Endodermal cell (in vitro differentiated cells): ENCODE measurements at regions not wholly inside any gene's neighbourhood (a gene's known extent, or its start where the extent isn't known, plus 50 kb on each side); places are given as distances from the start of the nearest gene placed in this dataset.

Experiments used
- DNase-seq: peaks from one replicate; pipeline ENCODE4 v3.0.0-alpha.2; 2017
- H3K27ac ChIP-seq: 2 replicates; pipeline ENCODE4 v1.5.1; 2013; ENCODE audit warnings: mild to moderate bottlenecking, low read depth, low read length, moderate library complexity
- H3K27me3 ChIP-seq: 2 replicates; pipeline ENCODE4 v1.6.1; 2013; ENCODE audit warnings: mild to moderate bottlenecking, low read length, moderate library complexity; ENCODE audit not compliant: insufficient read depth, control insufficient read depth, poor library complexity, severe bottlenecking
- H3K36me3 ChIP-seq: 2 replicates; pipeline ENCODE4 v1.7.0; 2013; ENCODE audit warnings: mild to moderate bottlenecking, low read length, moderate library complexity; ENCODE audit not compliant: control insufficient read depth, insufficient read depth
- H3K4me1 ChIP-seq: one replicate; pipeline ENCODE4 v1.7.0; 2013; ENCODE audit warnings: low read length; ENCODE audit not compliant: control insufficient read depth, insufficient read depth
- H3K4me3 ChIP-seq: 2 replicates; pipeline ENCODE4 v1.5.1; 2013; ENCODE audit warnings: mild to moderate bottlenecking, low read length, moderate library complexity
- H3K9ac ChIP-seq: 2 replicates; pipeline ENCODE4 v1.6.1; 2013; ENCODE audit warnings: mild to moderate bottlenecking, low read length, moderate library complexity; ENCODE audit not compliant: poor library complexity, severe bottlenecking; ENCODE audit errors: extremely low read depth
- H3K9me3 ChIP-seq: 2 replicates; pipeline ENCODE4 v1.6.1; 2013; ENCODE audit warnings: mild to moderate bottlenecking, low read length, moderate library complexity; ENCODE audit not compliant: control insufficient read depth
- H3K27ac Mint-ChIP-seq: 2 replicates; pipeline ENCODE4 v1.8.0; 2020; ENCODE audit warnings: mixed read lengths
- H3K27me3 Mint-ChIP-seq: 2 replicates; pipeline ENCODE4 v1.8.0; 2021; ENCODE audit warnings: mild to moderate bottlenecking, mixed read lengths; ENCODE audit not compliant: insufficient read depth
- H3K36me3 Mint-ChIP-seq: 2 replicates; pipeline ENCODE4 v1.8.0; 2020; ENCODE audit warnings: low read depth, mixed read lengths
- H3K4me1 Mint-ChIP-seq: 2 replicates; pipeline ENCODE4 v1.8.0; 2020; ENCODE audit warnings: mixed read lengths
- H3K4me3 Mint-ChIP-seq: 2 replicates; pipeline ENCODE4 v1.8.0; 2020; ENCODE audit warnings: mild to moderate bottlenecking, moderate library complexity, mixed read lengths
- H3K9me3 Mint-ChIP-seq: 2 replicates; pipeline ENCODE4 v1.8.0; 2020; ENCODE audit warnings: mild to moderate bottlenecking, mixed read lengths
- WGBS, 2 experiments: methylation state at CpG; one replicate each; pipeline versions ENCODE4 v1.1.5 to v1.1.7; 2013; ENCODE audit warnings: missing lambda C conversion rate in 2 of 2, mixed read lengths in 1 of 2; ENCODE audit not compliant: insufficient coverage in 1 of 2, insufficient read length in 1 of 2; 5-methylcytosine and 5-hydroxymethylcytosine counted together
- TF ChIP-seq, protein P1 (sequence below): fragments of 200-600 bp; sonication (generic); conservative IDR thresholded peaks from 2 replicates; pipeline ENCODE4 v1.5.0; 2021; ENCODE audit warnings: antibody characterized with exemption, mild to moderate bottlenecking

DNA sequence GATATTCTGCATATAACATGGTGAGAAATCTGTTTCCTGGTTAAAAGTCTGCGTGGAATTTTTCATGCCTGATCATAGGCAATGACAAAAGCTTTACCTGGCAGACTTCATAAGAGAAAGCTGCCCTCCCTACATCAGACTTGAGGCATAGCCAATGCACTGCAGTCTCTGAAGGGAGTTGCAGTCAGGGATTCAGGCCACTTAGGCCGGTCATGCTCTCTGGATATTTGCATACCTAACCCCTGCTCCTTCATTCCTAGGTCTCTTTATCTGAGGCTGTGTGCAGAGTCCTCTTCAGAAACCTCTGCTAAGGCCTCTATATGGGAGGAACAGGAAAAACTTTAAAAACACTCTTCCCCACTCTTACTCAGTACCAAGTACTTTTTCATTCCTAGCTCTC lies 287.4 kb downstream of the PCDH17 start:
- 77 to 100% methylated on average over 1 to 2 of the region's 2 CpGs for WGBS, 2 experiments
- TF ChIP-seq, protein P1, sequence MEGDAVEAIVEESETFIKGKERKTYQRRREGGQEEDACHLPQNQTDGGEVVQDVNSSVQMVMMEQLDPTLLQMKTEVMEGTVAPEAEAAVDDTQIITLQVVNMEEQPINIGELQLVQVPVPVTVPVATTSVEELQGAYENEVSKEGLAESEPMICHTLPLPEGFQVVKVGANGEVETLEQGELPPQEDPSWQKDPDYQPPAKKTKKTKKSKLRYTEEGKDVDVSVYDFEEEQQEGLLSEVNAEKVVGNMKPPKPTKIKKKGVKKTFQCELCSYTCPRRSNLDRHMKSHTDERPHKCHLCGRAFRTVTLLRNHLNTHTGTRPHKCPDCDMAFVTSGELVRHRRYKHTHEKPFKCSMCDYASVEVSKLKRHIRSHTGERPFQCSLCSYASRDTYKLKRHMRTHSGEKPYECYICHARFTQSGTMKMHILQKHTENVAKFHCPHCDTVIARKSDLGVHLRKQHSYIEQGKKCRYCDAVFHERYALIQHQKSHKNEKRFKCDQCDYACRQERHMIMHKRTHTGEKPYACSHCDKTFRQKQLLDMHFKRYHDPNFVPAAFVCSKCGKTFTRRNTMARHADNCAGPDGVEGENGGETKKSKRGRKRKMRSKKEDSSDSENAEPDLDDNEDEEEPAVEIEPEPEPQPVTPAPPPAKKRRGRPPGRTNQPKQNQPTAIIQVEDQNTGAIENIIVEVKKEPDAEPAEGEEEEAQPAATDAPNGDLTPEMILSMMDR, result no peak
- H3K4me1 ChIP-seq, result no peaks in the 10 kb centered on the region
- H3K27ac ChIP-seq, result no peak overlapping the region
- no peaks in the 10 kb centered on the region for H3K9me3 ChIP-seq
- H3K27me3 ChIP-seq, result no peaks in the 10 kb centered on the region
- H3K9ac ChIP-seq, result no peak overlapping the region
- Mint-ChIP-seq H3K4me3 (no peak overlapping the region), H3K9me3 (no peaks in the 10 kb centered on the region), H3K27me3 (no peaks in the 10 kb centered on the region), H3K36me3 (no peaks in the 10 kb centered on the region), H3K27ac (no peak overlapping the region), H3K4me1 (peaks cover 5% of the 10 kb centered on the region)
- H3K36me3 ChIP-seq, result no peaks in the 10 kb centered on the region
- H3K4me3 ChIP-seq, result no peak overlapping the region
- peak; percentile 53 for DNase-seq

DNA sequence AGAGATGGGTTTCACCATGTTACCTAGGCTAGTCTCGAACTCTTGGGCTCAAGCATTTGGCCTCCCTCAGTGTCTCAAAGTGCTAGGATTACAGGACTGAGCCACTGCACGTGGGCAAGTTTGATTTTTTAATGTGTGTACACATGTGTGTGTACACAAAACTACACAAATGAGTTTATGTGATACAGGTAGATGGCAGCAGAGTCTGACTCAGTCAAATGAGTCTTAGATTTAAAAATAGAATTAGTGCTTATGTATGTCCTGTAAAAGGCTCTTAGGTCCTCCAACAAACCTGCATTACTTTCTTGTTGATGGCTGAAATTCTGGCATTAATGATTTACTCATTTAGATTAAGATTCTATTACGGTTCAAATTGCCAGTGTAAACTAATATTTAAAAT lies 293.7 kb downstream of the PCDH17 start:
- no peaks in the 10 kb centered on the region for H3K27me3 Mint-ChIP-seq
- no peaks in the 10 kb centered on the region for H3K4me1 Mint-ChIP-seq
- no peak for DNase-seq
- TF ChIP-seq, protein P1, result no peak
- no peak overlapping the region for H3K27ac Mint-ChIP-seq
- no peak overlapping the region for H3K4me3 Mint-ChIP-seq
- no peaks in the 10 kb centered on the region for H3K36me3 Mint-ChIP-seq
- H3K27ac ChIP-seq, result no peak overlapping the region
- no peaks in the 10 kb centered on the region for H3K4me1 ChIP-seq
- no peaks in the 10 kb centered on the region for H3K27me3 ChIP-seq
- H3K36me3 ChIP-seq, result no peaks in the 10 kb centered on the region
- WGBS, 2 experiments, result 89 to 91% methylated on average over 1 to 3 of the region's 3 CpGs
- no peaks in the 10 kb centered on the region for H3K9me3 Mint-ChIP-seq
- no peaks in the 10 kb centered on the region for H3K9me3 ChIP-seq
- no peak overlapping the region for H3K4me3 ChIP-seq
- no peak overlapping the region for H3K9ac ChIP-seq

DNA sequence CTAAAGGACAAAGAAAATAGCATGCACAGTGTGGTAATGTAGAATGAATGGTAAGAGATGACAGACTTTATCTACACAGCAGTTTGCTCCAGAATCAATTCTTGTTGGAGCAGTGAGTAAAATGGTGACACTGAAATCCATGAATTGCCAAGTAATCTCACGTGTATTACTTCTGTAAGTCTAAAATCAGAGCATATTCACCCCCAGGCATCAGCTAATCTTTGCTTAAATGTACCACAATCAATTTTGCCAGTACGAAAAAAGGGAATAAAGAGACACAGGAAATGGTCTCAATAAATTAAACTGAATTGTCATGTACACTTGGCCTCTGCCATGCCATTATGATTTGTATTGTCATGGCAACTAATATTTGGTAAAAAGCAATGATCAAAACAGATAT lies 294.2 kb downstream of the PCDH17 start:
- no peaks in the 10 kb centered on the region for H3K27me3 Mint-ChIP-seq
- no peak overlapping the region for H3K9ac ChIP-seq
- no peak overlapping the region for H3K4me3 Mint-ChIP-seq
- no peak overlapping the region for H3K27ac Mint-ChIP-seq
- no peak for DNase-seq
- H3K4me1 Mint-ChIP-seq, result no peaks in the 10 kb centered on the region
- no peaks in the 10 kb centered on the region for H3K27me3 ChIP-seq
- TF ChIP-seq, protein P1, result no peak
- H3K9me3 Mint-ChIP-seq, result no peaks in the 10 kb centered on the region
- H3K4me1 ChIP-seq, result no peaks in the 10 kb centered on the region
- H3K36me3 Mint-ChIP-seq, result no peaks in the 10 kb centered on the region
- no peaks in the 10 kb centered on the region for H3K36me3 ChIP-seq
- no peak overlapping the region for H3K4me3 ChIP-seq
- 88 to 92% methylated on average over 1 to 2 of the region's 2 CpGs for WGBS, 2 experiments
- H3K9me3 ChIP-seq, result no peaks in the 10 kb centered on the region
- H3K27ac ChIP-seq, result no peak overlapping the region
